Jurkat, Clone E6-1 (cell line): ENCODE measurements at regions not wholly inside any gene's neighbourhood (a gene's known extent, or its start where the extent isn't known, plus 50 kb on each side); places are given as distances from the start of the nearest gene placed in this dataset.

Experiments used
- DNase-seq: peaks from one replicate; pipeline ENCODE4 v3.0.0-alpha.2; 2011; ENCODE audit warnings: low read depth, low spot score
- H3K4me3 ChIP-seq: 2 replicates; pipeline ENCODE4 v1.5.1; 2011; ENCODE audit warnings: mild to moderate bottlenecking, low read length, control low read depth, moderate library complexity

DNA sequence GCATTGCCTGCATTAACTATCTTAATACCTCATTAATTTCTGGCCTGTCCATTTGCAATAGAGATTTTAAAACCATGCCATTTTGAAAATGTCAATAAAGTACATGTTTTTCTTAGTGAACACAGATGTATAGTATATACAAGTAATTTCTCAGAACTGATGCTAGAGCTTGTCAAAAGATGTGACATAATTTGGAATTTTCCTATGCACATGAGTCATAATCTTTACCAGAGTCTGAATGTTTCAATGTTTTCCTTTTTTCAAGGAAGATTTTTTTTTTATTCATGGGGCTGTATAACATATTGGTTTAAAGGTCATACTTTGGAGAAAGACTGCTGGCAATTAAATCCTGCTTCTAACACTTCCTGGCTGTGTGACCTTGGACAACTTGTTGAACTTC is 1347.5 kb upstream of the ADGRB3 start:
- DNase-seq: no peak
- no peak overlapping the region for H3K4me3 ChIP-seq

DNA sequence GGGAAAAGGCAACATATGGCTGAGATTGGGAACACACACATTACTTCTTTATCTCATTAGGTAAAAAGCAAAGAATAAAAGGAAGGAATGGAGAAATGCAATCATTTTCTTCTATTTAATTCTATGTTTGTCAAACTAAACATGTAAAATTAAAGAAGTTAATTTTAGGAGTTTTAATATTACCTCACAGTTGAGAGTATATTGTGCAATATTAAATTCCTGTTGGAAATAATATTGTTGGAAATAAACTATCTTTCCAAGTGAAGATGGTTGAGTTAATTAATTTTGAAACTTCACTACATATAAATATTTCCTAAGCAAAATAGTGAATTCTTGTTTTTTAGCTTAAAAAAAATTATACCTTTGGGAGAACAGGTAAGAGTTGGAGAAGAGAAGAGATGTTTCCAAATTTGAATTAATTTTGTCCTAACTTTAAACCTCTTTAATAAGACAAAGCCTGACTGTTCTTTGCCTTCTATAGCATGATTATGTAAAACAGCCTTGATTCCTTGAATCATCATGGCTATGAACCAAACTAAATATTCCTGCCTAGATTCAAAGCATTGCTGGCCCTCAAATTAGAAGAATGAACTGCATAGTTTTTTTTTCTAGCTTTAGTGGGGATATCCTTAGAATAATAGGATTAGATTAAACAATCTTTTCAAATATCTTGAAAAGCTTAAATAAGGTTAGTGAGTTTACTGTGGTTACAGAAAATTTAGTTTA is 1349.1 kb upstream of the ADGRB3 start:
- no peak overlapping the region for H3K4me3 ChIP-seq
- DNase-seq: no peak

DNA sequence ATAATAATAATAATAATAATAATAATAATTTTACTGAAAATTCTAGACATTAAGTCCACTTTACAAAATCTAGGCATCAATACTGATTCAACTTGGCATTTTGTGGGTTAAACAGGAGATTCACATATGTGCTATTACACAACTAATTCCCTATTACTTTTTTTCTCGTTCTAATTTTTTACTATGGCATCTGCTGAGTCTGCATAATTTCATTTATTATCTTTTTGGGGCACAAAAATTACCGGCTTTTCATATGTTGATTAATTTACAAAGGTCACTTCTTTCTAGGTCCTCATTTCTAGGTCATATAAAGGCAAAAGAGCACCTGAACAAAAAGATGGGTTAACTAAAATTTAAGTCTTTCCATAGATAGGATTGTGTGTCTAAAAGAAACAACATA is 1357.8 kb upstream of the ADGRB3 start:
- no peak for DNase-seq
- no peak overlapping the region for H3K4me3 ChIP-seq

DNA sequence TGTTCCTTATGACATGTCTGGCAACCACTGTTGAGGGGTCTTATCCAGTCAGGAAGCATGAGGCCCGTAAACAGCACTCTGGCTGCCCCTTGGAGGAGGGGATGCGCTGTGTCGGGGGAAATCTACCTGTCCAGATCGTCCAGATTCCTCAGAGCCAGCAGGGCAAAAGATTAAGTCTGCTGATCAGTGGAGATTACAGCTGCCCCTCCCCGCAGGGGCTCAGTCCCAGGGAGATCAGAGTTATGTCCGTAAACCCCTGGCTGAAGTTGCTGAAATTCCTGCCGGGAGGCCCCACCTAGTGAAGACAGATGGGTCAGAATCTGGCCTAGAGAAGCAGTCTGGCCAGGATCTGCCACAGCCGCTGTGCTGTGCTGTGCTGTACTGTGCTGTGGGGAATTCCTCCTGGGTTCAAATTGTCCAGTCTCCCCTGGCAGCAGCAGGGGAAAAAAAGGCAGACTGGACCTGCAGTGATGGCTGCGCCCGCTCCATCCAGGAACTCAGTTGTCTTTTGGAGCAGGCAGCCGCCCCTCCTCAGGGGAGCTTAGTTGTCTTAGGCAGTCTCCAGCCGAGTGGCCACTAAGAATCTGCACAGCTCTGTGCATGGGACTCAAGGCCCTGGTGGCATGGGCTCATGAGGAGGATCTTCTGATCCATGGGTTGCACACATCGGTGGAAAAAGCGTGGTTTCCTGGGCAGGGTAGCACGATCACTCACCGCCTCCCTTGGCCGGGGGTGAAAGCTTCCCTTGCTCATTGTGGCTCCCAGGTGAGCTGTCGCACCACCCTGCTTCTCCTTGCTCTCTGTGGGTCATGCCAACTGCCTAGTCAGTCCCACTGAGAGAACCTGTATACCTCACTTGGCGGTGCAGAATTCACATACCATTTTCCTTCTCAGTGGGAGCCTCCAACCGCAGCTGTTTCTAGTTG is 1368.8 kb upstream of the ADGRB3 start:
- no peak overlapping the region for H3K4me3 ChIP-seq
- DNase-seq: no peak

DNA sequence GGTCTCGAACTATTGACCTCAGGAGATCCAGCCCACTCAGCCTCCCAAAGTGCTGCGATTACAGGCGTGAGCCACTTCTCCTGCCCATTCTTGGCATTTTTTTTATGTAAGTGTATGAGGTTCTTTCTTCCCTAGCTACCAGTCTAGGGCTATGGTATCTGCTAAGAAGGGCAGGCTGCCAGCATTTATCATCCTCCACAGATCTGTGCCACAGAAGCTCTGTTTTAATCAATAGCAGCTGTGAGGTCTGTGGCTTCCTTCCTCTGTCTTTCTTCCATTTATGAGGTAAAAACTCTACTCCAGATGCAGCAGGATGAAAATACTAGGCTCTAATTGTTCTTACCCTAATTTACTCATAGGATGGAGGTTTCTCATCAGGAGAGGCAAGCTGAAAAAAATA is 1382.4 kb upstream of the ADGRB3 start:
- no peak overlapping the region for H3K4me3 ChIP-seq
- DNase-seq: peak; percentile 47

DNA sequence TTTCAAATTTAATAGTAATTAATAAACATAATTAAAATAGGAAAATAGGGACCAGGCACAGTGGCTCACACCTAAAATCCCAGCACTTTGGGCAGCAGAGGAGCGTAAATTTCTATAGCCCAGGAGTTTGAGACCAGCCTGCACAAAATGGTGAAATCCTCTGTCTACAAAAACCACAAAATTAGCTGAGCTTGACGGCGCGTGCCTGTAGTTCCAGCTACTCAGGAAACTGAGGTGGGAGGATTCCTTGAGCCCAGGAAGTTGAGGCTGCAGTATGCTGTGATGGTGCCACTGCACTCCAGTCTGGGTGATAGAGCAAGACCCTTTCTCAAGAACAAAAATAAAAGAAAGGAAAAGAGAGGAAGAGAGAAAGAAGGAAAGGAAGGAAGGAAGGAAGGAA is 1387.0 kb upstream of the ADGRB3 start:
- peak; percentile 0 for DNase-seq
- H3K4me3 ChIP-seq: no peak overlapping the region

DNA sequence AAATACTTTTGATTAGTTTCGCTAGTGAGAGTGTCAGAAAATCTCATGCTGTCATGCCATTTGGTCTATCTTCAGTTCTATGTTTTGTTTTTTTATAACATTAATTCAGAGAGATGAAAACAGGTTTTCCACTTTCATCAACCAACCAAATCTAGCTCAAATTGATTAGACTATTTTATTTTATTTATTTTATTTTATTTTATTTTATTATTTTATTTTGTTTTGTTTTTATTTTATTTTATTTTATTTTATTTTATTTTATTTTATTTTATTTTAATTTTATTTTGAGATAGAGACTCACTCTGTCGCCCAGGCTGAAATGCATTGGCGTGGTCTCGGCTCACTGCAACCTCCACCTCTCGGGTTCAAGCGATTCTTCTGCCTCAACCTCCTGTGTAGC is 1391.0 kb upstream of the ADGRB3 start:
- H3K4me3 ChIP-seq: no peak overlapping the region
- DNase-seq: no peak

DNA sequence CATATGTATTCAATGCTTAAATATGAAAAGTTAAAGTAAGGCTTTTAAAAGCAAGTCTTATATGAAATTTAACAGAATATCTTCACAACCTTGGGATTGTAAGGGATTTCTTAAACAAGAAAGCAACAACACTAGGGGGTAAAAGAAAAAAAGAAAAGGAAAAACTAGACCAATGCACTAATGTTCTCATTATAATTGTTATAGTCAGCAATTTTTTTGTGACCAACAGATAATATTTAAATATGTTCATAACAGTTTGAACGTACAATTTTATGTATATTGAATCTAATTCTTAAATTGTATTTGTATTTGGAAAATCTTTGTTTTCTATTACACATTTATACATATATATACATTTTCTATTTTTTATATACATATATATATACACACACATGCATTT is 1397.8 kb upstream of the ADGRB3 start:
- H3K4me3 ChIP-seq: no peak overlapping the region
- DNase-seq: no peak

DNA sequence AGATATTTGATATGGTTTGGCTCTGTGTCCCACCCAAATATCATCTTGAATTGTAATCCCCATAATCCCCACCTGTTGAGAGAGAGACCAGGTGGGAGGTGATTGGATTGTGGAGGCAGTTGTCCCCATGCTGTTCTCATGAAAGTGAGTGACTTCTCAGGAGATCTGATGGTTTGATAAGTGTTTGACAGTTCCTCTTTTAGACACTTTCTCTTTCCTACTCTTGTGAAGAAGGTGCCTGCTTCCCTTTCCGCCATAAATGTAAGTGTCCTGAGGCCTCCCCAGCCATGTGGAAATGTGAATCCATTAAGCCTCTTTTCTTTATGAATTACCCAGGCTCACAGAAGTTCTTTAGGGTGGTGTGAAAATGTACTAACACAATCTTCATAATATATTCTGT is 1404.0 kb upstream of the ADGRB3 start:
- DNase-seq: no peak

DNA sequence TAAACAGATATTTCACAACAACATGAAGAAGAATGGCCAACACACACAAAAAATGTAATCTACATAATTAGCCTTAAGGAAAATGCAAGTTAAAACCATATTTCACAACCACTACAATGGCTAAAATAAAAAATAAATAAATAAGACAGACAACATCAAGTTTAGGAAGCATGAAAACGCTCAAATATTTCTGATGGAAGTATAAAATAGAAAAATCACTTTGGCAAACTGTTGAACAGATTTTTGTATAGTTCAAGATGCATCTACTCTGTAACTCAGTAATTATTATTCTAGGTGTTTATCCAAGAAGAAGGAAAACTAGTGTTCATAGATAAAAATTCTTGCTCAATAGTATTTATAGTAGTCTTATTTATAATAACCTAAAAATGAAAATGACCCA is 1410.1 kb upstream of the ADGRB3 start:
- no peak overlapping the region for H3K4me3 ChIP-seq
- no peak for DNase-seq

More for the DNA sequence above, 1404.0 kb upstream of the ADGRB3 start:
- no peak overlapping the region for H3K4me3 ChIP-seq

DNA sequence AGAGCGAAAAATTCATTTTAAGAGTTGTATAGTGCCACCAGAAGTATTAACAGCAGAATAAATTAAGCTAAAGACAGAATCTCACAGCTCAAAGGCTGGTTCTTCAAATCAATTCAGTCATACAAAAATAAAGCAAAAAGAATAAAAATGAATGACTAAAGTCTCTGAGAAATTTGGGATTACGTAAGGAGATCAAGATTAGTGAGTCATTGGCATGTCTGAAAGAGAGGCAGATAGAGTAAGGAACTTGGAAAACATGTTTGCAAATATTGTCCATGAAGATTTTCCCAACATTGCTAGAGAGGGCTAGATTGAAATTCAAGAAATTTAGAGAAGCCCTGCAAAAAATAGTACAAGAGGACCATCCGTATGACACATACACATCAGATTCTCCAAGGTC is 1413.9 kb upstream of the ADGRB3 start:
- no peak for DNase-seq
- no peak overlapping the region for H3K4me3 ChIP-seq

DNA sequence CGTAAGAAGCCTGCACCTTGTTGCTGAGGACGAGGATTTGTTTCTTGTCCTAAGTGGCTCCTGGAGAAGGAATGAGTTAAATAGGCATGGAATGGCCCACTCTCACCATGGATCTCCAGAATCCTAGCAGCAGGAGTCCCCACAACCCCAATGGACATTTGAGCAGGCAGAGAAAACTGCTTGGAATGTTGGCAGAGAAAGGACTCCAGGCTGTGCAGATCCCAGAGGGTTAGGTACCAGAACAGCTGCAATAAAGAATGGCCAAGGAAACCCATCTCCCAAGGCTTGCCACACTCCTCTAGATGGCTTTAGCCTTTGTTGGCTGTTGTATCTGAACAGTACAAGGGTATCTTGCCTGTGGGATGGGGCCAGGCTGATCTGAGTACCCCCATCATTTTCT is 1415.7 kb upstream of the ADGRB3 start:
- DNase-seq: no peak
- H3K4me3 ChIP-seq: no peak overlapping the region

DNA sequence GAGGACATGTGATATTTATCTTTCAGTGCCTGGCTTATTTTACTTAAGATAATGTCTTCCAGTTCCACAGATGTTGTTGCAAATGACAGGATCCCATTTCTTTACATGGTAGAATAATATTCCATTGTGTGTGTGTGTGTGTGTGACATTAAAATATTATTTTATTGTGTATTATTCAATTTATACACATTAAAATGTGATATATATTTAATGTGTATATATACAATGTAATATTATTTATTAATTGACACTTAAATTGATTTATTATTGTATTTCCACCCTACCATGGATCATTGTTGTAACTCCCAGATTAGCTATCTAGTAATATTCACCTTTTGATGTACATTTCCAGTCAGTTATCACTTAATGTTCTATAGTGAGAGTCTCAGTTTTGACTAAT is 1422.5 kb upstream of the ADGRB3 start:
- no peak for DNase-seq
- no peak overlapping the region for H3K4me3 ChIP-seq

DNA sequence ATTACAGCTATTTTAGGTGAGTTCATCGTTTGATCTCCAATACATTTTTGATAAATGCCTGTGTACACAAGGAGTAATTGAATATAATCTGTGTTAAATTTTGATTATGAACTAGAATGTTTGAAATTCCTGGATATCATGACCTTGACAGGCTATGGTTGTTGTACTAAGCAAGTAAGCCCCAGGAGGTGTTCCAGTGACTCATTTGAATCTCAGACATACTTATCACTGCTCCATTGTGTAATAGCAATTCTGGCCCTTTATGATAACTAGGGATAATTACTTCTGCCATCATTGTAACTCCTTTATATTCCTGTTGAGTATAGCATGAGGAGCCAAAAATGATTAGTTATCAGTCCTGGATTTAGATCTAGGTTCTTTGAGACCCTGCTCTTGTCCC is 1424.6 kb upstream of the ADGRB3 start:
- no peak overlapping the region for H3K4me3 ChIP-seq
- DNase-seq: no peak

DNA sequence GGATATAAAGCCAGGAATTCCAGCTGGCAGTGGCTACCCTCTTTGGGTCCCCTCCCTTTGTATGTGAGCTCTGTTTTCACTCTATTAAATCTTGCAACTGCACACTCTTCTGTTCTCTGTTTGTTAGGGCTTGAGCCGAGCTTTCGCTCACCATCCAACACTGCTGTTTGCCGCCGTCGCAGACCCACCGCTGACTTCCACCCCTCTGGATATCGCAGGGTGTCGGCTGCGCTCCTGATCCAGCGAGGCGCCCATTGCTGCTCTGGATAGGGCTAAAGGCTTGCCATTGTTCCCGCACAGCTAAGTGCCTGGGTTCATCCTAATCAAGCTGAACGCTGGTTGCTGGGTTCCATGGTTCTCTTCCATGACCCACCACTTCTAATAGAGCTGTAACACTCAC is 1433.5 kb upstream of the ADGRB3 start:
- H3K4me3 ChIP-seq: no peak overlapping the region
- DNase-seq: no peak

DNA sequence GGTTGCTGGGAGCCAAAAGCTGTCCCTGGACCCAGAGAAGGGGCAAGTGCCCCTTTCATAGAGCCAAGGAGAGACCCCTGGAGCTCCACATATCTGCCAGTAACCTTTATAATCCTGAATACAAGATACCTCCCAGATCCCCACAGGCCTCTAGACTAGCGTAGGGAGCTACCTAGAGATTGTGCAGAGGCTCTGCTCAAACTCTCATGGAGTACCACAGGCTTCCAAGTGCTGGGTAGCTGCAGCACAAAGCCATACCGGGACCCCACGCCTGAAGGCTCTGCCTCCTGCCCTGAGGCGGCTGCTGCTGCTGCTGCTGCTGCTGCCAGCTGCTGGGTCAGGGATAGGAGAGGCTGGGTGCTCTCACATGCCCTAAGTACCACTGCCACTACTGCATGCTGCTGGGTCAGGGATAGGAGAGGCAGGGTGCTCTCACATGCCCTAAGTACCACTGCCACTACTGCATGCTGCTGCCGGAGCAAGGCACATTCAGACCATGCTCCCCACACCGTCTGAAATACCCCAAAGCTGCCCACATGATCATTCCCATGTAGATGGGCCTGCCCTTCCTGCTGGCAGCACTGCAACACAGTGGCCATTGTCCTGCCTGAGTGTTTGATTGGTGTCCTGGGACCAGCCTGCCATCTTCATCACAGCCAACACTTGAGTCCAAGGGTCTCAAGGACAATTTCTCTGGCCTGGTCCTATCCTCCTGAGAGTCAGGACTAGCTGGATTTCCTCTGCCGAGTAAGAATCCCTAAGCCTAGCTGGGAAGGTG is 1434.3 kb upstream of the ADGRB3 start:
- no peak overlapping the region for H3K4me3 ChIP-seq
- DNase-seq: no peak

DNA sequence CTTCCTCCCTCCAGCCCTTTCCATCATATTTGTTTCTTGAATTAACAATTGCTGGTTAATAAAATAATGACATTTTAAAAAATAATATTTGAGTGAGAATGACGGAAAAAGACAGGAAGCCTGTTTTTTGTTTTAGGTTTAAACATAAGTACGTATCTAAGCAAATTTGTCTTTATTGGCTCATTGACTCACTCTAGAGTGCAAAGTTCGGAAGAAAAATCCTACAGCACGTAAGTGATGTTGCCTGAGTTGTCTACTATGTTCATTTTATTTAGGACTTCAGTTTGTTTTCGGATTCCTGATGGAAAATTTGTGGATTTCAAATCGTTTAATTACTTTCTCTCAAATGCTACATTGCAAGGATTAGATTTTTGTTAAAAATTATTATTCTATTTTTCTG is 1435.7 kb upstream of the ADGRB3 start:
- DNase-seq: no peak
- no peak overlapping the region for H3K4me3 ChIP-seq

DNA sequence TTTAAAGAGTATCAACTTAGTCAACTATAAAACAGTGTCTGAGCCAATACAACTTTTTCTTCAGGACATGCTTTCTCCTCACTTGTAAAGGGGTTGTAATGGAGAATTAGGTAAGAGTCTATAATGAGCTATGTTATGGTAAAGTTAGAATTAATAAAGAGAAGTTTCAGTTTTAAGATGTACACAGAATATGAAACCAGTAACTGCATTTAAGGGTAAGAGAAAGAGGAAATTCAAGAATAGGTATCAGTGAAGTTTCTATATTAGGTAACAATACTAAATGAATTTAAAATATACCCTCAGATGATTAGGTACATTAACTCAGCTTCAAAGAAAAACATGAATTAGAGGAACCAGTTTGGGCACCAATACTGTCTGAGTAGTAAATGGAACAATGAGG is 1444.3 kb upstream of the ADGRB3 start:
- H3K4me3 ChIP-seq: no peak overlapping the region
- no peak for DNase-seq

DNA sequence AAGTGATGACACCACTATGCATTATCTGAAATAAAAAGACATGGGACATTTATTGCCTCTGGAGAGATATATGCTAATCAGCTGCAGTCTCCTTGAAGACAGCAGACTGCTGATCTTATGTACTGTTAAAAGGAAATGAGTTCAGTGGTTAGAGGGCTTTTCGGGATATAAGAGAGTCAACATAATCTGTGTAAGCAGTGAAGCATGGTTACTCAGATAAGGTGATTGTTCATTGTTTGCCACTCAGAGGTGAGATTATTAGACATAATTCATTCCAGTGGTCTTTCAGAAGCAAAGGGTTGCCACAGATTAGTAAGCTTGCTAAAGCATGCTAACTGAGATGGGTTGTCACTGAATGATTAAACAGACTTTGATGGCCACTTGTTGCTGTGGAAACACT is 1450.7 kb upstream of the ADGRB3 start:
- no peak overlapping the region for H3K4me3 ChIP-seq
- no peak for DNase-seq

DNA sequence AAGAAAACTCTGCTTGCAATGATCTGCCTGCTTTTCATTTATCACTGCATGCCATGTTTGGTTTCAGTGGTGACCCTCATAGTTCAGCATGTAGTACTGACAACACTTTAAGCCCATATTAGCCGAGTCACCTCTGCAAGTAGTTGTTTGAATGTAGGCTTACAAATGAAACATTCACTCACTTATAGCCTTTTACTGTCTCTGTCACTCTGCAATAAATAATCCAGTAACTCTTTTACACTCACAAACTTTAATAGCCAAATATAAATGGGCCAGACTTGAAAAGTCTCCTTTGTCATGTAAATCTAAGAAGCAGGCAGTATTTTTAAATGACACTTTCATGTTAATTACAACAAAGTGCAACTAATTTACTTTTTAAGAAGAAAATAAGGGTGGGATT is 1460.0 kb upstream of the ADGRB3 start:
- DNase-seq: no peak
- no peak overlapping the region for H3K4me3 ChIP-seq
